Stimulated activated CD4-positive, alpha-beta T cell treated with anti-CD3 and anti-CD28 coated beads, Interleukin-2, amount 100 ng/mL, for 24 hours (primary cell): ENCODE measurements at regions not wholly inside any gene's neighbourhood (a gene's known extent, or its start where the extent isn't known, plus 50 kb on each side); places are given as distances from the start of the nearest gene placed in this dataset.
A peak's percentile ranks its signal among the peaks of the same experiment; 100 is the strongest.

Experiments
- DNase-seq, 2 donors: peaks; one replicate each; pipeline ENCODE4 v3.0.0-alpha.2; 2020

- no peak for DNase-seq
Observed at GRCh38 chr9:89655990-89656657, 51.3 kb downstream of the GADD45G start.

DNA sequence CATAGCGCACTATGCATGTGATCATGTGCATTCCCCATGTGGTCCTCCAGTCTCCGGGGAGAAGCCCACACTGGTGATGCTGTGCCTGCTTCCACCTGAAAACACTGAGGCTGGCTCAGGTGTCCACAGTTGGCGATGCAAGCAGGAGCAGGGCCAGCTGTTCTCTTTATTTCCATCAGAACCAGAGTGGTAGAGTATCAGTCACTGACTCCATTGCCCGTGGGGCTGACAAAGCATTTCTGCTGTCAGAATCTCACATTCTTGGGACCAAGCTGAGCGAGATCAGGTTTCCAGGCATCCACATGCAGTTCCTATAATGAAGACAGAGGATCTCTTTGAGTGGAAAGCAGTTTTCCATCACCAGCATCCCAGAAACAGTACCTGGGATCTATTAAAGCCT is 52.5 kb downstream of the GADD45G start:
- DNase-seq = no peak

DNA sequence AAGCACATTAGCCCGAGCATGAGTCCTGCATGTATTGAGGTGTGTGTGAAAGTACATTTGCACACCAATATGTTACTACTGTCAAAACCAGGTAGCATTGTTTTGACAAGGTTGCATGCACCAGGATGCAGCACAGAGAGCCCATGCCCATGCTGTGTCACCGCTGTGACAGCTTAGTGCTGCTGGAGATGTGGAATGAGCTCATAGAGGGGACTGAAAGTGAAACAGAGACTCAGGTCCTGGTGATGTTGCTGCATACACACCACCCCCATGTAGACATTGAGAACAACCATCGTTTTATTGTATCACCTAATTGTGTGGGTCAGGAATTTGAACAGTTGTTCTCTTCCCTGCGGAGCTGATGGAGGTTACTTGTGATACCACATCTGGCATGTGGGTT is 53.0 kb downstream of the GADD45G start:
- peak in 1 of 2 donors; percentile 9 for DNase-seq

DNA sequence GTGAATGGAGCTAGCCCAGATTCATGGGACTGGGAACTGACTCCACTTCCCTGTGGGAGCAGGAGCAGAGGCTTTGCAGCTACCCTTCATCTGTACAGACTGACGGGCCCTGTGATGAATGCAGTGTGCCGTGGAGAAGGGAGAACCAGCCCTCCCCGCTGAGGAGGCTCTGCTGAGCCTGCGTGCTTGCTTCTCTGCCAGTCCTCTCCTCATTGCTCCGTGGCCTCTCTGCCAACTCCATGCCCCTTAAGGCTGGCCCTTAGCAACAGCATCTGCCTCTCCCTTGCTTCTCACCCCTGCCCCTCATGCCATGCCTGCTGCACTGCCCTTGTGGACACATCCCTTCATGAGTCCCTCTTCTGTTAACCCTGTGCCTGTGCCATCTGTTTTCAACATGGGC is 53.6 kb downstream of the GADD45G start:
- no peak for DNase-seq

- DNase-seq = no peak
Observed at GRCh38 chr9:89658931-89659330, 54.1 kb downstream of the GADD45G start.

GRCh38 chr9:89659473-89659872 is 54.7 kb downstream of the GADD45G start:
- no peak for DNase-seq

- no peak for DNase-seq
Observed at GRCh38 chr9:89659891-89660685, 55.3 kb downstream of the GADD45G start.

DNA sequence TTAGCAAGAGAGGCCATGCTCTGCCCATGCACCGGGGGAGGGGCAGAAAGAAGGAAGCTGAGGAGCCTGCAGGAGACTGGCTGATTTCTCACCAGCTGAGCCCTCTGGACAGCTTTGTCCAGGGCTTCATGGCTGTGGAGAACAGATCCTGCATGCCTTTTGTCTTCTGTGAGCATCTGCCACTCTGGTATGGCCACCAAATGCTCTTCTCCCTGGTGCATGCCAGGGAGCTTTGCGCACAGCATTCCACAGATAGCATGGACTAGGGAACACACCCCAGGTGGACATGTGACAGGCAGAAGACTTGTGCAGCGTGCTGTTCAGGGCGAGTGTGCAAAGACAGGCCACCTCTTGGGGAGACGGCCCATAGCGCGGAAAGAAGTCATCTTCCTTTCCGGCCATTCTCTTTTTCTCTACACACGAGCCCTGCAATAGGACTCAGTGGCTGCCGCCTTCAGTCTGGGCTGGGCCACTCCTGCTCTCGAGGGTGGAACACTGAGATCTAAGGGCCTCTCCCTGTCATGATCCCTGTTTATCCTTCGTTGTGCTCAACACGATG is 56.7 kb downstream of the GADD45G start:
- DNase-seq = no peak

DNA sequence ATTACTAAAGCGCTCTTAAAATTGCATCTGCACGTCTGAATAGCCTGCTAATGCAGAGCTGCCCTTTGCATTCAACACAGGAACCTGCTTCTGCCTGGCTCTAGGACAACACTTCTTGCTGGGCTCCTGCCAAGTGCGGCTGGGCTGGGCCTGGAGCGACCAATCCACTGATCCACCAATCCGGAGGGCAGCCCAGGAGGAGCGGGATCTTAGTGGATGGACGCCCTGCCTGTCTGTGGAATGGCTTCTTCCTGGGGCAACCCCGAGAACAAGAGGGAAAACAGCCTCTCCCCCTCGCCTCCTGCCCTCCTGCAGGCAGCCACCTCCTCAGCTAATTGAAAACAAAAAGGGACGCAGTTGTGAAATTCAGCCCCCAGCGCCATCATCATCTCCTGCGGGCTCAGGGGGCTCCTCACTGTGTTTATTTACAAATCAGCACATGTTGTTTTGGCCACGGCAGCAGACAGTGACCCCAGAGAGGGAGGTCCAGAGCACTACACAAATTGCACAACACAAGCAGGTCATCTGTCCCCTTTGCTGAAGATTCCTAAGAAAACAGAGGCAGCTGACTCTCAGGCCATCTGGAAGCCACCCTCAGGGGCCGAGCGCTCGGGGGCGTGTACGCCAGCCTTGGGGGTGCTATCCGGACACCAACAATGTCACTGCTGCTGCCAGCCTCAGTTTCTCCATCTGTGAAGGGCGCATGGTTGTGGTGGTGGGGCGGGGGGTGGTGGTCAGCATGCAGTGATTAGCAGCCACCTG is 57.3 kb downstream of the GADD45G start:
- DNase-seq = no peak

GRCh38 chr9:89662718-89663613 is 58.2 kb downstream of the GADD45G start:
- DNase-seq = no peak

GRCh38 chr9:89663614-89663970 is 58.8 kb downstream of the GADD45G start:
- no peak for DNase-seq

GRCh38 chr9:89664010-89664409 is 59.2 kb downstream of the GADD45G start:
- no peak for DNase-seq

DNA sequence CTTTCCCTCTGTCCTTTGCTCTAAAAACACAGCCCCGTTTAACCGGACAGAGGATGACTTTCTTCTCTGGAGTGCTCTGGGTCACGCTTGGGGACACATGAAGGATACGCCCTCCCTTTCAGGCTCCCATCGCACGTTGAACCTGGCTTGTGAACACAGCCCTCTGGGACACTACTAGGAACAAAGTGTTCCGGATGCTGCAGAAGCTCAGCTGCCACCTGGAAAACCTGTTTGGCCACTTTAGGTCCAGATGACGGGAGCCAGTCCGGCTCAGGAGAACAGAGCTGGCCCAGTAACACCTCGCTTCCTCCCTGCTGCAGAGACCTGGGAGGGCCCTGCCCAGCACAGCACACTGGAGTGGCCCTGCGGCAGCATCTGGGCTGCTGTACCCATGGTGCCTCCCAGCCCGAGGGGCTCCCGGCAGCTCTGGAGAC is 60.1 kb downstream of the GADD45G start:
- no peak for DNase-seq

- DNase-seq = no peak
Observed at GRCh38 chr9:89666364-89666763, 61.6 kb downstream of the GADD45G start.

GRCh38 chr9:89666950-89667349 is 62.1 kb downstream of the GADD45G start:
- no peak for DNase-seq

DNA sequence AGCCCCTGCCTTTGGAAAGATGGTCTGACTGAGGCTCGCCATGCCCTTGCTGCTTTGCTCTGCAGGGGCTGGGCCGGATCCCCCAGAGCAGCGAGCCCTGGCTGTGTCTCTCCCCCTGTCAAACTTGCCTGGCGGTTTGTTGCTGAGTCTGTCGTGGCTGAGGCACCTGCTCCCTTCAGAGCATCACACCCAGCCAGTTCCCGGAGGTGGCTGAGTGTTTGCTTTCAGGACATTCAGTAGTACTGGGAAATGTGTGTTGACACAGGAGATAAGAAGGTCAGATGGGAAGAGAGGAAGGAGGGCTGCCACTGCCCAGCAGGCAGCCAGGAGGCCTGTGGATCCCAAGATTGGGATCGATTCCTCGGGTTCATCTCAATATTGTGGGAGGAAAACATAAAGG is 62.9 kb downstream of the GADD45G start:
- DNase-seq = no peak

- no peak for DNase-seq
Observed at GRCh38 chr9:89668216-89668865, 63.5 kb downstream of the GADD45G start.

DNA sequence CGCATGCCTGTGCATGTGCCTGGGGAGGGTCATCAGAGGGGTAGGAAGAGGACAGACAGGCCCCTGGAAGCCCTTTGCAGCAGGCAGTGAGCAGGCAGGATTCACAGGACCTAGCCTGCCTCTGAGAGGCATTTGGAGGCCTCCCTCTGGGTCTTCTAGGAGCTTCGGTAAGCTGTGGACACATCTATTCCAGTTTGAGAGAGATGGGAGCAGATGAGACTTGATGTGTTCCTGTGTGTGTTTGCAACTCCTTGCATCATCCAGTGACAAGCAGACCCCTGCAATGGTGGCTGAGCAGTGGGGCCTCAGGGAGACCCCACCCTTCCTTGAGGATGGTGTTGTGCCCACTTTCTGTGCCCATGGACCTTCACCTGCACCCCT is 64.0 kb downstream of the GADD45G start:
- no peak for DNase-seq

DNA sequence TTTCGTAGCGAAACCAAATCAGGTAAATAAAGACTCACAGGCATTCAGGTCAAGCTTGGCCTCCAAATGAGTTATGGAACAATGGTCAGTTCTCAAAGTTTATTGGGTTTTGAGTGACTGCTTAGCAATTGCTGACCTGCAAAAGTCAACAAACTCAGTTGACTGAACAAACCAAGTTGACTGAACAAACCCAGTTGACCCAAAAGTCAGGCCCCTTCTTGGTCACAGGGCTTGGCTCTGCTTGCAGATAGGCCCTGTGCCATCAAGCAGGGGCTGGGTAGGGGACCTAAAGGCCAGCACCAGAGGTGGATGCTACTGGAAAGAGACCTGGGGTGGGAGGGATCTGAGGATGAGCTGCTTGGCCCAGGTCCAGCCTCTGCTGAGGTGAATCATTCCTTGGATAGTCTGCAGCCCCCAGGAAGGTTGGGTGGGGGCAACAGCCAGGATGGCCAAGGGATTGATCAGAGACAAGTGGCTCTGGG is 64.6 kb downstream of the GADD45G start:
- DNase-seq = no peak

- DNase-seq = no peak
Observed at GRCh38 chr9:89670114-89670513, 65.3 kb downstream of the GADD45G start.

DNA sequence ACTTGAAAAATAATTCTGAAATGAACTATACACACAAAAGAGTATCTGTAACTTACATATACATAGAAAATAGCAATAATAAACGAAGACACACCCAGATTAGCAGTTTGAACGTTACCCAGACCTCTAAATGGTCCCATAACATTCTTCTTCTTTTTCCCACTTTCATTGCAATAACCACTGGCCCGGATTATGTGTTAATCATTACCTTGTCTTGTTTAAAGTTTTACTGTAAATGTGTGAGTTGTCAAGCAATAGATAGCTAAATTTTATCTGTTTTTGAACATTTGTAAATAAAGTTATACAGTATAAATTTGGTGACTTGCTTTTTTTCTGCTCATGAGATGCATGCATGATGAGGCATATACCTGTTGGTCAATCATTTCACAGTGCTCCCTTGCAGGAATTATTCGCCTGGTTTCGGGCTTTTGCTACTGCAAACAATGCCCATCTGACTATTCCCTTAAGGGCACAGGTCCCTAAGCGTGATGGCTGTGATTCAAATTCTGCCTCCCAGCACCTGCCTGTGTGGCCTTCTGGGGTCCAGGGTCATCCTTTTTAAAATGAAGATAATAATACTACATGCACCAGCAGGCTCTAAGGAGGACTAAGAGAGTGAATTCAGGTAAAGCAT is 66.1 kb downstream of the GADD45G start:
- DNase-seq = no peak
